HG02798 (cell line): ENCODE measurements at regions not wholly inside any gene's neighbourhood (a gene's known extent, or its start where the extent isn't known, plus 50 kb on each side); places are given as distances from the start of the nearest gene placed in this dataset.
"Not testable (repeated sequence)": the region's sequence is repeated elsewhere in the genome, so short reads cannot be mapped to it uniquely, and the experiment has no call there.

Experiments
- ATAC-seq: cut with Tn5 transposase; IDR thresholded peaks from one replicate; pipeline ENCODE4 v1.9.1; 2021; ENCODE audit warnings: mild to moderate bottlenecking; ENCODE audit not compliant: unreplicated experiment, poor library complexity

- ATAC-seq = no peak
These were observed 1327.0 kb downstream of the BRINP3 start for GRCh38 chr1:189150624-189151023.

DNA sequence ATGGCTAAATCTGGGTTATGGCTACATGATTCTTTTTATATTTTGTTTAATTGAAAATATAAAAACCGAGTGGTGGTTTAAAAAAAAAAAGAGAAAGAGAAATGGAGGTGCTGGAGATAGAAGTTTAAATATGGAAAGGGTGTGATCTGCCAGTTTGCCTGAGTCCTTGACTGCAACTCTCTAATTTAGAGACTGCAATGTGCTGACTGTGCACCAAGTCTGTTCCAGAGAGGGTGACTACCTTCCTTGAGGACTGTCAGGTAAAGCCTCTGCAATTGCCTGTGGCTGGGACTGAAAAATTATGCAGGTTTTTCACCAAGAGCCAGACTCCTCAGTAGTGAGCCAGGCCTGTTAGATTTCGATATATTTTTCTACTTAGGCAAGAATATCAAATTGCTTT is 1326.3 kb downstream of the BRINP3 start:
- ATAC-seq = no peak

- no peak for ATAC-seq
These were observed 1325.0 kb downstream of the BRINP3 start for GRCh38 chr1:189152685-189153084.

- no peak for ATAC-seq
These were observed 1319.5 kb downstream of the BRINP3 start for GRCh38 chr1:189158155-189158554.

DNA sequence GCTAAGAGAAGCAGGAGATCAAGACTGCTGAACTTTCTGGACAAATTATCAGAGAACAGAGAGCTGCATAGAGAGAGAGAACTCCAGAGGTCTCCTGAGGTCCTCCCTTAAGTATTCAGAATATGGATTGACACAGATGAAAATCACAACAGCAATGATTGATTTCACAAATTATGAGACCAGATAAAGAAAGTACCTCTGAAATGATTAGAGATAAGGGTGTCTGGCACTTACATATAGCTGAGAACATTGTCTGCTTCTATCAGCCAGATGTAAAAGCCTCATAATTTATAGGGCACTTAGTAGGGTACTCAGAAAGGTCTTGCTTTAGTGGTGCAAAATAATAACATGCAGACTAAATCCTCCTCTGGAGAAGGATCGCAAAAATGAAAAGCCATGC is 1301.8 kb downstream of the BRINP3 start:
- no peak for ATAC-seq

- ATAC-seq = no peak
These were observed 1297.6 kb downstream of the BRINP3 start for GRCh38 chr1:189180057-189180456.

DNA sequence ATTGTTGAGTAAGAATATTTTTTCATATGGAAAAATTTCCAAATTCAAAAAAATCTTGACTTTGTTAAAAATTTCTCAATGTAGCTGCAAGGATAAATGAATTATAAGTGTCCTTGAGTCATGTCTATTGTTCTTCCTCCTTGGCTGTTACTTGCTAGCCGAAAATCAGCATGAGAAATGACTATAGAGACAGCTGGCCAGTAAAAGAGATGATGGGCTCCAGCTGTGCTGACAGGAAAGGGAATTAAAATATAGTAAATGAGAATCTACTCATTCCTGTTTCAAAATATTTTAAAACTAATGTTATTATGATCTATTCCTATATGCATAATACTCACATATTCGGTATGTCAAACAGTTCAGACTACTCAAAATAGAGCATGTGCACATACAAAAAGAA is 1292.6 kb downstream of the BRINP3 start:
- no peak for ATAC-seq

GRCh38 chr1:189192741-189193520 is 1284.7 kb downstream of the BRINP3 start:
- no peak for ATAC-seq

GRCh38 chr1:189205863-189206262 is 1271.8 kb downstream of the BRINP3 start:
- no peak for ATAC-seq

DNA sequence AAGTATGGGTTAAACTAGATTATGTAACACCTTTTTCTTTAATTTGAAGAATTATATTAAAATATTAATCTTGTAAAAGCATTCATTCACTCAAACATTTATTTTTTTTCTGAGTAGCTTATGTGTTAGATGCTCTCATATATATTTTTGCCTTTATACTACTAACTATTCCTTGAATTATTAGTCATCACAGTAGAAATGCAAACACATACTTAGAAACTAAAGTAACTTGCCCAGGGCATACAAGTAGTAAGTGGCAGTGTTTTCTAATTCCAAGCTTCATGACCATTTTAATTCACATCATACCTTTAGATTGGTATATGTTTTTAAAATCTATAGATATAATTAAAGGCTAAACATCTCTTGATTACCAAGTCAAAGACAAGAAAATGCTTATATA is 1271.0 kb downstream of the BRINP3 start:
- ATAC-seq = no peak

DNA sequence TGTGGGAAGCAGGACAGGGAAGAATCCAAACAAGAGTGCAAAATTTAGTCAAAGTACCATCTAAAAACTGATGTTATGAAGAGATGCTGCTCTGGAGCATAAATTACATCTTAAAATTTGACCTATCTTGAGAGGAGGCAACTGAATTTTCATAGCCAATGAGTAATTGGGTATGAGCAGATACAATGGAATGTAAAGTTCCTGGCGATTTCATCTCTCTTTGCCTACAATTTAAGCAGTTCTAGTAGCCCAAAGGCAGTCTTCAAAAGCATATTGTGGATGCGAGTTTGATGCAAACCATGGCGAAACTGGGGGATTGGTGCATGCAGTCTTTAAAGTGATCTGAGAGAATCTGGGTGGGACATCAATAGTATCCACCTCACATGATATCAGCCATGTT is 1265.9 kb downstream of the BRINP3 start:
- ATAC-seq = no peak

DNA sequence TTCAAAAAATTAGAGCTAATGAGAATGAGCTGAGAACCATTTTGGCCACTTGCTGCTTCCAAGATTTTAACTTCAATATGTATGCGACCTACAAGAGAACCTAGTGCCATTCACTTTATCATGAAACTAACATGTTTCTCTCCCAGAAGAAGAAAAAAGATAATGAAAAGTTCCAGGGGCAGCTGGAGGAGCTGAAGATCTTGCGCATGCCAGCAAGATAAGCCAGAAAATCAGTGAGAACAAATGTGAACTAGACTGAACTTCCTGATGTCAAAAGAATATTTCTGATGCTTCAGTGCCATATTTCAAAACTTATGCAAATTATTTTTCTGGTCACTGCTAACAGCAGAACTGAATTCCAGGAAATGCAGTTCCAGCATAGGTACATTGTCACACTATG is 1265.1 kb downstream of the BRINP3 start:
- ATAC-seq = no peak

GRCh38 chr1:189216886-189217285 is 1260.8 kb downstream of the BRINP3 start:
- no peak for ATAC-seq

GRCh38 chr1:189217646-189218045 is 1260.0 kb downstream of the BRINP3 start:
- ATAC-seq = no peak

- no peak for ATAC-seq
These were observed 1256.9 kb downstream of the BRINP3 start for GRCh38 chr1:189220750-189221149.

DNA sequence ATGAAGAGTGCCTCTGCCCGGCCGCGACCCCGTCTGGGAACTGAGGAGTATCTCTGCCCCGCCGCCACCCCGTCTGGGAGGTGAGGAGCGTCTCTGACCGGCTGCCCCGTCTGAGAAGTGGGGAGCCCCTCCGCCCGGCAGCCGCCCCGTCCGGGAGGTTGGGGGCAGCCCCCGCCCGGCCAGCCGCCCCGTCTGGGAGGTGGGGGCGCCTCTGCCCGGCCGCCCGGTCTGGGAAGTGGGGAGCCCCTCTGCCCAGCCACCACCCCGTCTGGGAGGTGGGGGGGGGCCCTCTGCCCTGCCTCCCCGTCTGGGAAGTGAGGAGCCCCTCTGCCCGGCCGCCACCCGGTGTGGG is 1251.9 kb downstream of the BRINP3 start:
- not testable (repeated sequence) for ATAC-seq

GRCh38 chr1:189226779-189227178 is 1250.9 kb downstream of the BRINP3 start:
- ATAC-seq = no peak

DNA sequence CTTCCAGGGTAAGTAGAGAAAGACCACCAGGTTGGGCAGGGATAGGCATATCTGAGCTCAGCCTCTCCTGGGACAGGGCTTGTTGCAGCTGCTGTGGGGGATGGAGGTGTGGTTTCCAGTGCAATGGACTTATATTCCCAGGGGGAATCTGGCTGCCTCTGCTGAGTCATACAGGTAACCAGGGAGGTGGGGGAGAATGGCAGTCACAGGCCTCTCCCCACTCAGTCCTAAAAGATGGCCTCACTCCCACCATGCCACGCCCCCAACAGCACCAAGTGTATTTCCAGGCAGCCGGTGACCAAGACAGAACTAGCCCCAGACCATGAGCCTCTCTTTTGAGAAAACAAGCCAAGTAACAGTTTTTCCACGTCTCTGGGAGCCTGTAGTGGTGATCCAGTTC is 1240.7 kb downstream of the BRINP3 start:
- ATAC-seq = no peak

DNA sequence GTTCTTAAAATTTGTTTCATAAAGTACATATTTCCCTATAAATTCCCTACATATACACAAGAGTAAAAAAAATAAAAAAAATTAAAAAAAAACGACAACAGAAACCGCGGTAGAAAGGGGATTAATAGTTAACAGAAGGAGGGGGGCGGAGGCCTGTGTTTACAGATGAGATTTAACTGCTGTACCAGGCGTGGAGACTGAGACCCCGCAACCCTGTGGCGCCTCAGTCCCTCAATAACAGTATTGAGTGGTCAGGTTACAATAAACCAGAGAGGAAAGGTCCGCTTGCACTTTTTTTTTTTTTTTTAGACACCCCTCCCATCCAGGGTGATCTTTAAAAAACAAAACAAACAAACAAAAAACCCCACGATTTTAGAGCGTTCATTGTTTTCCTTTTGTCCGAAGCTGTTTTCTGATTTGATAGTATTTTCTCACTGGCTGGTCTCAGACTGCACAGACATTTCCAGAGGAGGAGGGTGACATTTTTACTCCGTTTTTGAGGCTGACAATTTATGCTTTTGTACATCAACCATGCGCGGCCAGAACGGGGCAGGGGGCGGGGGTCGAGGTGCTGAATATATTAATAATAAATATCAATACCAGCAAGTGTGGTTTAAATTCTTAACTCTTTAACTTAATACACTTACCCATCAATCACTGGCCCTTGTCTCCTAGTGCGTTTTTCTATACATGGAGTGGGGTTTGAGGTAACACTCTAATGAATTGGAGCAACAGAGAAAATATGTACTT is 1223.9 kb downstream of the BRINP3 start:
- ATAC-seq = no peak

- not testable (repeated sequence) for ATAC-seq
These were observed 1216.5 kb downstream of the BRINP3 start for GRCh38 chr1:189261128-189261527.

DNA sequence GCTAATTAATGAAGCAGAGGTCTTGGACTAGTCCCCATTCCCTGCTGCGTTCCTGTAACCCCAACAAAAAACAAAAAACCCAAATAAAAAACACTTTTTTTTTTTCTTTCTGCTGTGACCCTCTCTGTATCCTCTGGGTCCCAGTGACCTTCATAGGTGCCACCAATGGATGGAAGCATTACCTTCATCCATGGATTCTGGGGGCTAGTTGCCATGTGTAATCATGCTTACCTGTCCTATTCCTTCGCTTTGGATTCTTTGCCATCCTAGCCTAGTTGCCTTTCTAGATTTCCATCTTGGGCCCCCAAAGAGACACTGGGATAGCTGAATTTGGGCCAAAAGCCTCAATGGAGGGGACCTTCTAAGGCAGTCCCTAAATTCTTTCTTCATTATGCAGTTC is 1208.7 kb downstream of the BRINP3 start:
- no peak for ATAC-seq

DNA sequence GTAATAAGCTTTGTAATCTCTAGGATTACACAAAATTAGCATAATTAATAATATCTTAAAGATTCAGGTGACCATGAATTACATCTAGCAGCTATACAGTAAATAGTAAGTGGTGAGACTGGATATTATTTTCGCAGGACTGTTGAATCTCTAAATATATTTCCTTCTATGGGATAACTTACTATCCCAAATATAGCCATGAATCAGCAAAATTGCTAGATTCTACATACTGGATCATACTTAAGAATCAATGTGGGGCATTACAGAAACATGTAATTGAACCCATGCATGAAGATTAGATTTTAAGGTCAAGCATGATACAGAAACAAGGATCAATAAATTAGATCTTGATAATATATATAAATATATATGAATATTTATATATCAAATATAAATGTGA is 1203.4 kb downstream of the BRINP3 start:
- no peak for ATAC-seq
